Neutrophil (primary cell): ENCODE measurements at regions not wholly inside any gene's neighbourhood (a gene's known extent, or its start where the extent isn't known, plus 50 kb on each side); places are given as distances from the start of the nearest gene placed in this dataset.

ENCODE experiments used
- H3K27ac ChIP-seq: fragments of 200-600 bp; sonication (generic); 2 replicates; pipeline ENCODE4 v1.5.1; 2016; ENCODE audit warnings: mild to moderate bottlenecking, moderate library complexity
- H3K27me3 ChIP-seq: fragments of 200-600 bp; sonication (generic); 2 replicates; pipeline ENCODE4 v1.6.0; 2016; ENCODE audit warnings: mild to moderate bottlenecking
- H3K36me3 ChIP-seq: fragments of 200-600 bp; sonication (generic); 2 replicates; pipeline ENCODE4 v1.5.1; 2017
- H3K4me1 ChIP-seq, 2 experiments: fragments of 200-600 bp in 1 of 2; sonication (generic) in 1 of 2; 1 replicate in 1 of 2; 2 replicates in 1 of 2; pipeline versions ENCODE4 v1.5.1 to v1.6.1; 2013 to 2016; ENCODE audit warnings: low read depth in 1 of 2, low read length in 1 of 2, mild to moderate bottlenecking in 1 of 2, moderate library complexity in 1 of 2; ENCODE audit not compliant: control insufficient read depth in 1 of 2, insufficient read depth in 1 of 2
- H3K4me3 ChIP-seq, 2 experiments: fragments of 200-600 bp in 1 of 2; sonication (generic) in 1 of 2; 1 replicate in 1 of 2; 2 replicates in 1 of 2; pipeline ENCODE4 v1.5.1; 2013 to 2016; ENCODE audit warnings: low read depth in 1 of 2, low read length in 1 of 2, mild to moderate bottlenecking in 1 of 2, moderate library complexity in 1 of 2
- H3K9me3 ChIP-seq: fragments of 200-600 bp; sonication (generic); 2 replicates; pipeline ENCODE4 v1.5.1; 2016
- CTCF ChIP-seq: fragments of 200-600 bp; sonication (generic); IDR thresholded peaks from 2 replicates; pipeline ENCODE4 v1.5.1; 2016; ENCODE audit warnings: antibody characterized with exemption

- Histone ChIP-seq H3K4me3 (no peak overlapping the region), H3K9me3 (no peaks in the 10 kb centered on the region), H3K4me1 (no peaks in the 10 kb centered on the region), H3K36me3 (no peaks in the 10 kb centered on the region), H3K27me3 (no peaks in the 10 kb centered on the region), H3K27ac (no peak overlapping the region)
- no peak for TF ChIP-seq CTCF
Measured at GRCh38 chr4:13833171-13833804, 205.8 kb upstream of the BOD1L1 start.

- H3K36me3 ChIP-seq, result no peaks in the 10 kb centered on the region
- TF ChIP-seq CTCF, result no peak
- no peaks in the 10 kb centered on the region for H3K27me3 ChIP-seq
- no peaks in the 10 kb centered on the region for H3K9me3 ChIP-seq
- no peaks in the 10 kb centered on the region for H3K4me1 ChIP-seq
- H3K27ac ChIP-seq, result no peak overlapping the region
- H3K4me3 ChIP-seq, result no peak overlapping the region
Measured at GRCh38 chr4:13836946-13837912, 209.7 kb upstream of the BOD1L1 start.

- no peak overlapping the region for H3K4me3 ChIP-seq
- no peaks in the 10 kb centered on the region for H3K27me3 ChIP-seq
- H3K36me3 ChIP-seq, result no peaks in the 10 kb centered on the region
- H3K27ac ChIP-seq, result no peak overlapping the region
- H3K9me3 ChIP-seq, result no peaks in the 10 kb centered on the region
- TF ChIP-seq CTCF, result no peak
- no peaks in the 10 kb centered on the region for H3K4me1 ChIP-seq
Measured at GRCh38 chr4:13840502-13841190, 213.1 kb upstream of the BOD1L1 start.

GRCh38 chr4:13844740-13845139 is 217.2 kb upstream of the BOD1L1 start:
- no peaks in the 10 kb centered on the region for H3K27me3 ChIP-seq
- H3K36me3 ChIP-seq, result no peaks in the 10 kb centered on the region
- H3K4me1 ChIP-seq, result no peaks in the 10 kb centered on the region
- no peak overlapping the region for H3K4me3 ChIP-seq
- H3K27ac ChIP-seq, result no peak overlapping the region
- no peak for TF ChIP-seq CTCF
- no peaks in the 10 kb centered on the region for H3K9me3 ChIP-seq

GRCh38 chr4:13849778-13850177 is 222.3 kb upstream of the BOD1L1 start:
- H3K36me3 ChIP-seq, result no peaks in the 10 kb centered on the region
- H3K4me1 ChIP-seq, result no peaks in the 10 kb centered on the region
- H3K27ac ChIP-seq, result no peak overlapping the region
- H3K4me3 ChIP-seq, result no peak overlapping the region
- no peaks in the 10 kb centered on the region for H3K27me3 ChIP-seq
- H3K9me3 ChIP-seq, result no peaks in the 10 kb centered on the region
- no peak for TF ChIP-seq CTCF
